GM19467 (cell line): ENCODE measurements at regions not wholly inside any gene's neighbourhood (a gene's known extent, or its start where the extent isn't known, plus 50 kb on each side); places are given as distances from the start of the nearest gene placed in this dataset.

Experiments
- ATAC-seq: cut with Tn5 transposase; IDR thresholded peaks from one replicate; pipeline ENCODE4 v1.9.1; 2021; ENCODE audit warnings: mild to moderate bottlenecking, moderate library complexity; ENCODE audit not compliant: unreplicated experiment

DNA sequence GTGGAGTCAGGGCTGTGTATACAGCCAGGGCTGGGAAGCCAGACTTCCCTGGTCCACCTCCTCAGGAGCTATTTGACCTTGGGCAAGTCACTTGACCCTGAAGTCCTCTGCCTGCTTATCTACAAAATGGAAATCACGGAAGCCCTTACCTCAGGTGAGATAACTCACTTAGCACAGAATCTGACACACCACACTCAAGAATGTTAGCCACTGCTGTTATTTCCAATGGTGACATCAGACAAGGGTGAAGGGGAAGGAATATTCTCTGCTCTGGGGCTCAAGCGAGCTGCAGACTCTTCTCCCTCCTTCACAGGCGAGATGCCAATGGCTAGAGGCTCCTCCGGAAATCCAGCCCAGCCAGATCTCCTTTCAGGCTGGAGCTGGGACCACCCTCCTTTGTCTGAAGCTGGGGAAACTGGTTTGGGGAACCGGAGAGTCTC, 189.6 kb downstream of the HAUS1 start:
- ATAC-seq = no peak

DNA sequence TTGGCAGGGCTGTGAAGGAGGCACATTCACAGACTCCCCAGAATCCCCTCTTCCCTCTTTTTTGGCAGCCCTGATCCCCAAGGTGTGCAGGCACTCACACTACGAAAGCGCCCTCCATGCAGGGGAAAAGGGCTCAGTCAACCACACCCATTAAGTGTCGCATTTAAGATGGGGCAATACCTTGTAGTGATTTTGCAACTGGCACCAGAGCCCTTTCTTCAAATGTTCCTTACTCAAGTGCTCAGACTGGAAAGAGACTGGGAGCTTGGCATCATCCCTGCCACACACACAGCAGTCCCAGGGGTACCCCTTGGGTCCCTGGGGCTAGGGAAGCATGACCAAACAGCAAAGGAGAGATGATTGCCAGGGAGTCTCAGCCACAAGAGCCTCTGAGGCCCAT, 190.1 kb downstream of the HAUS1 start:
- no peak for ATAC-seq

DNA sequence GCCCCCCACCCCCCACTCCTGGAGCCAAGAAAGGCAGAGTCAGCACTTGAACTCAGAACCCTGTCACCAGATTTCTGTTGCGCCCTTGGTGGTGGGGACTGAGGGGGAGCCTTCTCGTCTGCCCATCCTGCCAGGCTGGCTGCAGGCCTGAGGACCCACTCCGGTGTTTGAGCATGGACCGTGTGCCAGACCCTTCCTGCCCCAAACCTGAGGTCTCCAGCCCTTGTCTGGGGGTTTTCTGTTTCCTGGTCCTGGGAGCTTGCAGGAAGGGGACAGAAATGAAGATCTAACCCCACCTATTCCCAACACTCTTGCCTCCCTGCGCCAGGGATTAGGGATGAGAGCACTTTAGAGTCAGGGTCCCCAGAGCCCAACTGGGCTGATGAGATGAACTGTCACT, 190.6 kb downstream of the HAUS1 start:
- no peak for ATAC-seq

DNA sequence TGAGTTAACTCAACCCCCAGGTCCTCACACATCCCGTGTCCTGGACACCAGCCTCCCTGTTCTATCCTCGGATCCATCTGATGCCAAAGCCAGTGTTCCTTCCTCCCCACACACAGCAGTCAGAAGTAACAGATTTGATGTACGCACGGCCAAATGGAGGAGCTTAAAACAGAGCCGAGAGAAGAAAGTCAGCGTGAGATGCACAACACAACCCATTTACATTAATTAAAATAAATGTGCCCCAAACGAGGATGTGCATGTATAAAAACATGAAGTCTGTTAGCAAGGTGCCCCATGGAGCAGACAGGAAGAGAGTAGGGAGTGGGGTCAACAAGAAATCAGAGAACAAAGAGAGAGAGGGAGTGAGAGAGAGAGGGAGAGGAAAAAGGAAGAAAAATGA, 191.2 kb downstream of the HAUS1 start:
- ATAC-seq = no peak

DNA sequence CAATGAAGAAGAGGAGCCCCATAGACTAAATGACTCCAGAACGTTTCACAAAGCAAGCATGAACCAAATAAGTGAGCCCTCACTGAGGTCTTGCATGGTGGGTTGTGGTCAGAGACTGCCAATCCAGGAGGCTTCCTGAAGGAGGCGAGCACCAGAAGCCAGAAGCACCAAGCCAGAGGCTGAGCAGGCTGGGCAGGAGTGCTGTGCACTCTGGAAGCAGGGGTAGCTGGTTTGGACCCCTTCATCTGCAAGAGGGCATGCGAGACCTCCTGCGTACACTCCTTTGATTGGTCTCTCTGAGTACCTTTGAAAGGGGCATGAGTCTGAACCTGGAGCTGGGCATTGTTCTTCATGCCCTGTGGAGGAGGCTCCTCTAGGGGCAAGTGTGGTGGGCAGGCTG, 192.5 kb downstream of the HAUS1 start:
- no peak for ATAC-seq

DNA sequence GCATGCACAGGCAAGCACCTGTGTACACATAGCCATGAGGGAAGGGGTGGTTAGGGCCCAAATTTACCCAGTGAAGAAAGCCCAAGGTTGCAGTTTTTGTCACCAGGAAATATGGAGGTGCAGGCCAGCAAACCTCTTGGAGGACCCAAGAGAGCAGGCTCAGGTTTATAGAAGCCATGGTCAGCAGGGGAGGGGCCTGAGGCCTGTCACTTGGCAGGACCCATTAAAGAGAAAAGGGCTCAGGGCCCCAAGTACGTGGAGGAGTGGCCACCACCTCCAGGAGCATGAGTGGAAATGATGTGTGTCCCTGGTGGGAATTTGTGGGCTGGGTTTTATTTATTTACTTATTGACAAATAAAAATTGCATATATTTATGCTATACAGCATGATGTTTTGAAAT, 192.9 kb downstream of the HAUS1 start:
- ATAC-seq = no peak

DNA sequence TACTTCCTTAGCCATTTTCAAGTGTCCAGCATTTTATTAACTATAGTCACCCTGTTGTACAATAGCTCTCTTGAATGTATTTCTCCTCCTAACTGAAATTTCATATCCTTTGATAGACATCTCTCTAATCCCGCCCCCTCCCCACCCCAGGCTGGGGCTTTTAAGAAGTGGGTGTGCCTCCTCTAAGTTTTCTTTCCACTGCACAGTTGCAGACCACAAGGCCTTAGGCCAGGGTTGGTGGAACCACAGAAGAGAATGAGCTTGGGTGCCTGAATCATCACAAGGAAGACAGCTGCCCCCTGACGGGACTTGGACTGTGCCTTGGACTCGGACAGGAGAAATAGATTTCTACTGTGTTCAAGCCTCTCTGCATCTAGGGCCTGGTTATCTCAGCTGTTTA, 193.4 kb downstream of the HAUS1 start:
- no peak for ATAC-seq

DNA sequence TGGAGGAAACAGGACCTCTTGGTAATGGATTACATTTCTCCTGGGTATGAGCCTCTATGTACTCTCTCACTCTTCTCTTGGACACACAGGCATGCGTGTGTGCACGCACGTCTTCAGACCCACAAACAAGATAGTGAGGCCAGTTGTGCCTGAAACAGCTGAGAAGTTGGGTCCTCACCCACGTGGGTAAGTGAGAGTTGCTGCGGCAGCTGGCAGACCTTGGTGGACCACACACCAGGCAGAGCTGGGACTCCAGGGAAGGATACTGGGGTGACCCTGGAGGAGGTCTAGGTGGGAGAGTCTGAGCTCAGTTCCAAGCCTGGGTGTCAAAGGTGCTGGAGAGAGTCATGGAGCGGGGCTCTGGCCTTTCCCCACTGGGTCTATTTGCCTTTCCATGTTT, 194.3 kb downstream of the HAUS1 start:
- no peak for ATAC-seq

DNA sequence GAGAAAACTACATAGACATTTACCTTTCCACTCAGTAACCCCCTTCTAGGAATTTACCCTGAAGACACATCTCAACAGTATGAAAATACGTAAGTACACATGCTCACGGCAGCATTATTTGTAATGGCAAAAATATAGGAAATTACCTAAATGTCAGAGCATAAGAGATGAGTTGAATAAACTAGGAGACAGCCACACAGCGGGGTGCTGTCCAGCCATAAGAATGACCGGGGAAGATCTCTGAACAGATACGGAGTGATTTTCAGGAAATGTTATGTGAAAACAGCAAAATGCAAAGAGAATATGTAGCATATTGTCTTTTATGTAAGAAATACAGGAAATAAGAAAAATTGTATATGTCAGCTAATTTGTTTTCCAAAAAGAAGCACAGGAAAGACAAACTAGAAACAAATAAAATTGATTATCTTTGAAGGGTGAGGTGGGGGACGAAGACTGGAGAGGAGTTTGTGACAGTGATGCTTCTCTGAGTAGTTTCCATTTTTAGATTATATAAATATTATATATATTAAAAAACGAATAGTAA, 195.4 kb downstream of the HAUS1 start:
- no peak for ATAC-seq

DNA sequence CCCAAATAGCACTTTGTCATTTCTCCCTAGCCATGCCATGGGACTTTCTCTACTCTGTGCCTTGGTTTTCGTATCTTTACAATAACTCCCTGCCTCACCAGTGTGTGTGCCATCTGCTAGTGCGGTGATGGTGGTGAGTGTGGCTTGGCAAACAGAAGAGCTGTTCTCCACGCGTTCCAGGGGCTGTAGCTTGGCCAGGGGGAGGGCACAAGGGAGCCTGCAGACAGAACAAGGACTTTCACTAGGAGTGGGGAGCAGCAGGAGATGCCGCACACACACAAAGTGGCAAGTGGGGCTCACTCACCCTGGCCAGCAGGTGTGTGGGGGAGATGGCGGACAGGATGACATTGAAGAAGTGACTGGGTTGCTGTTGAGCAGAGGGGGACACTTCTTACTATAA, 196.9 kb downstream of the HAUS1 start:
- ATAC-seq = no peak

DNA sequence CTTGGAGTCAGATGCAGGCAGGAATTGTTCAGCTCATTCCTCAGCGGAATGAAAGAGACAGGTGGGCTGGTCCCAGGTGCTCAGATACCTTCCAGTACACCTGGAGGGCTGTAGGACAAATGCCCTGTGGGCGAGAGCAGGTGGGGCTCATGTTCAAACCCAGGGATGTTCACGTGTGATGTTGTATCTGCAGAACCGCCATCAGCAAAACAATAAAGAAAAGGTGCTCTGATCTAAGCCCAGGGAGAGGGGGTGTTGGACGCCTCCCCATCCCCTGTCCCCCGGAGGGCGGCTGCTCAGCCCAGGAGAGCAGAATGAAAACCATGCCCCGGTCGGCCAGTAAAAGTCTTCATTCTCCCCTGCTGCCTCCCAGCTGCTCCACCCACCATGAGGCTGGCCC, 197.4 kb downstream of the HAUS1 start:
- ATAC-seq = no peak

DNA sequence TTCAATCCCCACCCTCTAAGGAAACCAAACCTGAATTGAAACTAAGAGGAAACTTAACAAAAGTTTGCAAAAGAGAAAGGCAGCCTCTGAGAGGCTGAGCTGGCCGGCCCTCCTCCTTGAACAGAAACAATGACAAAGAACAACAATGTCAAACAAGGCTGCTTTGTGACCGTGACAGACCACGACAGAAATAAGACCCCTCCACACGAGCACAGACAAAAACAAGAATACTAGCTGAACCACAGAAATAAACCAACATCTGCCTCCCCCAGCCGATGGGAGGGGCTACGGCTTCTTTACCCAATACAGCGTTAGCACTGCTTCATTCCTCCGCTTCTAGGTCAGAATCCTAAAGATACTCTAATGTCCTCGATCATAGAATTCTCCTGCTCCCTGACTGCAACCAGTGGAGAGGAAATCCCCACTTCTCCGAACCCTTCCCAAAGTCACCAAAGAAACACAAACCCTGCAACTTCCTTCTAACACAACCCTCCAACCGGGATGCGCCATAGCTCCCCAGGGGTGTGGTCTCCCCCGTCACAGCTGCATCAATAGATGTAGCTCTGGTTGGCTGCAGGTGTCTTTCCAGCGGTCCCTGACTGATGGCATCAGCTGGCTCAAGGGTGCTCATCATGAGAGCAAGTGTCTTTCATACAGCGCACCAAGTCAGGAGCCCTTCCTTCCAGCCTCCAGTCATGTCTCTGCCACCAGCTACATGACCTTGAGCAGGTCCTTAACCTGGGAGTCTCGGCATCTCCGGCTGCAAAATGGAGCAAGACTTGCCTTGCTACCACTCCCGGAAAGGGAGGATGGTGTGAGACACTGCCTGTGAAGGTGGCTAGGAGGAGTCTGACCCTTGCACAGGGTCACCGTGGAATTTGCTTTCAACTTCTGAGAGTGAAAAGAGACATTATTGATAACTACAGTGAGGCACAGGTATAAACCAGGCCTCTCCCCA, 198.6 kb downstream of the HAUS1 start:
- no peak for ATAC-seq

DNA sequence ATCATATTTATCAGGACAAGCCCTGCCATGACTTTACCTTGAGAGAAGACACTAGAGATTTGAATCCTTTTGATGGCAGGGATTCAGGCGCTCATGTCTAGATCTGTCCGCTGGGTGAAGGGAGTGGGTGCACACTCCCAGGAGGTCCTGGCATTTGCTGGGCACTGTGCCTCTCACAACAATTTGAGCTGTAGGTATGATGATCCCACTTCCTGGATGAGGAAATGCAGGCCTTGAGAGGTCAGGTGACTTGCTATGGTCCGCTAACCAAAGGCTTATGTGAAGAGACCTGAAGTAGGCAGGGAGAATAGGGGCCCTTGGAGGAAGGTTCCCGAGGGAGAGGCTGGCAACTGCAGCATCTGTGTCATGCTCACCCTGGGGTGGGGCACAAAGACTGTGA, 206.1 kb downstream of the HAUS1 start:
- ATAC-seq = no peak

DNA sequence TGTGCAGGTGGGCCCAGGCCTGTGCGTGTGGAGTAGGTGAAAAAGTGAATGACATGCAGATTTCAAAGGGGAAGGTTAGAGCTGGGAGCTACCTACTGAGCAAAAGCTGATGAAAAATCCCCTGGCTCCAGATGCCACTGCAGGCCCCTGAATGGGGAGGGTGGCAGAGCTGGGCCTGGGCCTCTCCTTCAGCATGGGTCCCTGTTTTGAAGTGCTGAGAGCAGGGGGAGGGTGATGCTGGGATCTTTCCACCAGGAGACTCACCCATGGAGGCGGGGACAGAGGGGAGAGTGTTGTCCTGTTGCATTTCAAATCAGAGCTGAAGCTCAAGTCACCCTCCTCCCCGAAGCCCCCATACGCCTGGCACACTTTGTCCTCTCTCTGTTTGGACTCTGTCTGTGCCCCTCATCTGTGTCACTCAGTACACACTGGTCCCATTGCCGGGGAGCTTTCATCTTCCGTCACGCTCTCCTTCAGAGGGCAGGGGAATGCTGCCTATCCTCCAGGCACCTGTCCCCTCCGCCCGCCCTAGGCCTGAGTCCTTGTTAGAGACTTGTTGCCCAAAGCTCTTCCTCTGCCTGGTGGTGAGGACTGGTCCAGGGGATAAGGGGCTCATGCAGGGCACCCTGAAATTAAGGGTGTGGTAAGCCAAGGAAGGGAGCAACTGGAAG, 206.6 kb downstream of the HAUS1 start:
- no peak for ATAC-seq

DNA sequence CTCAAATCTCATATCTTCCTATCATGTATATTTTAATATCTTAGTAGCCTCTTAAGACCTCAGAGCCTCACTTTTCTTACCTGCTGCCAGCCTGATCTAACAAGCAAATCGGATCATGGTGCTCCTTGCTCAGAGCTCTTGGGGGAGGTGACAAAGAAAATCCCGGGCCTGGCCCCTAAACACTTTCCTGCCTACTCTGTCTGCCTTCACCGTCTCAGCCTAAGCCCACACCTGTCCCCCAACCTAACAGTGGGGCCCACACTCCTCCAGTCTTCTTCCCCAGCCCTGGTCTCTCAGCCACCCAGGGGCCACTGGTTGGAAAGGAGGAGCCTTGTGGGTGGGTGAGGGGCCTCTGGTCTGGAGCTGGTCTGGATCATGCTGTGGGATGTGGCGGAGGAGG, 207.3 kb downstream of the HAUS1 start:
- no peak for ATAC-seq

DNA sequence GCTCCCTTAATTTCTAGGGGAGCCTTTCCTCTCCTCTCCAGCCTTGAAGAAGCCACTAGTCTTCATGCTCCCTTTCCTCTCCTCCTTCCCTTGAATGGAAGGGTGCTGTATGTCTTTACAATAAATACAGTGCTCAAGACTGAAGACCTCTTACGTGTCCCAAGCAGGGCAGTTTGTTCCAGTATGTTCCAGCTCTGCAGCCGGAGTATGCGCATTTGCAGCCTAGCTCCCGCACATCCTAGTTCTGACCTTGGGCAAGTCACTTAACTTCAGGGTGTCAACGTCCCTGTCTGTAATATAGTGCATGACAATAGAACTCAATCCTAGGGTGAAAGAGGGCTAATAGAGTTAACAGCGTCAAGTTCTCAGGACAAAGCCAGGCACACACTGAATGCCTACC, 208.0 kb downstream of the HAUS1 start:
- no peak for ATAC-seq

DNA sequence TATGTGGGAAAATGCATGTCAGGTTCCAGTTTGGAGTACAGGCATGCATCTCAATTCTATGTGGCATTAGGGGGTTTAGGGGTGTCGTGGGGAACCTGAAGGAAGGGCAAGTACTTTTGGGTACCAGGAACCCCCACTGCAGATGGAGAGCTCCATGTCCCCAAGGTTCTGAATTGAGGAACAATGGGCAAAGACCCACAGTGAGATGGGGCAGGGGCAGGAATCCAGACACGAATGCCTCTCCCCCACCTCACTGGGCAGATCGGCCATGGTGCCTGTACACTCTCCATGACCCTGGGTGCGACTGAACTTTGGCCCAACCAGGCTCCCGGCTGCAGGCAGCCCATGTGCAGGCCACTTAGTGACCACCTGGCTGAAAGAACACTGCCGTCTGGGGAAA, 209.3 kb downstream of the HAUS1 start:
- ATAC-seq = no peak

DNA sequence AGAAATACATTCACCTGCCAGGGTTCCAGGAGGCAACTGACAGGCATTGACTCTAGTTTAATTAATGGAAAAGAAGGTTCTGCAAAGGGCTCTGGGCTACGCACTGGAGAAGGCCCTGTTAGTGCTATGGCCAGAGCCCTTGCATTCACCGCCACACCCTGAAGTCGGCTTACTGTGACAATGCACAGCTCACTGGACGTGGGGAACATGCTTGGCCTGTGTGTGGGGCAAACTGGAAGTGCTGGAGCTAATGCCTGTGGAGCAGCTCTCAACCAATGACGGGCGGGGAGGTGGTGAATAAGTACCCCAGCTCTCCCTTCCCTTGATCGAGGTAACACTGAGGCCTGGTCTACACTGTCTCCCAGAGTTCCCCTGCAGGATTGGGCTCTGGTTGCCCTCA, 209.8 kb downstream of the HAUS1 start:
- ATAC-seq = no peak

DNA sequence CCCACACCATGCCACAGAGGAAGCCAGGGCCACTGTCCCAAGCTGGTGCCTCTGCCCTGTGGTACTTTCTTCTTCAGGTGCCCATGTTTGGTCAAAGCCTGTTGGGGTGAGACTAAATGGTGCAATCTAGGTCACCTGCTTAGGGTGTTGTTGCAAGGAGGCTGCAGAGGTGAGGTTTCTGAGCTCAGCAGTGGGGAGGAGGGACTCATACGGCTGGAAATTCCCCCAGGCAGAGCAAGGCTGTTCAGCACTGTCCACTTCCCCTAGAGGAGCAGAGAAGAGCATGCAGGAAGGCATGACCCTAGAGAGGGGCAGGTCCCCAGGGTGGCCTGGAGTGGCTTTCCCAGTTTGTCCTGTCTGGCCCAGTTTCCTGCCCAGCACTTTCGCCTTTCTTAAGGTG, 211.0 kb downstream of the HAUS1 start:
- ATAC-seq = no peak

DNA sequence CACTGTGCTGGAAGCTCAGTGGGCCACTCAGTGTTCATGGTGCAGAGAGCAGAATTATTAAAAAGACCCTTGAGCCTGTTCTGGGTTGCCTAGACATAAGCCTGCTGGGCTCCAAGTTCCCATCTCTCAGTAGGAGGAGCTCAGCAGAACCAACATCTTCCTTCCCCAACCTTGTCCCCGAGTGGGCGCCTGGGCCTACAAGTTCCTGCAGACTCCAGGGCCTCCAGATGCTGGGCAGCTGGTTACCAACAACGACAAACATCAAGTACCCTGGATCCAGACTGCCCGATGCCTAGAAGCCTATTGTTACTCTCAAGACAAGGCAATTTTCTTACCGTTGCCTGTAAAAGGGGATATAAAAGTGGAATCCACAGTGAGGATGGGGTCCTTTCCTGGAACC, 214.2 kb downstream of the HAUS1 start:
- ATAC-seq = no peak

DNA sequence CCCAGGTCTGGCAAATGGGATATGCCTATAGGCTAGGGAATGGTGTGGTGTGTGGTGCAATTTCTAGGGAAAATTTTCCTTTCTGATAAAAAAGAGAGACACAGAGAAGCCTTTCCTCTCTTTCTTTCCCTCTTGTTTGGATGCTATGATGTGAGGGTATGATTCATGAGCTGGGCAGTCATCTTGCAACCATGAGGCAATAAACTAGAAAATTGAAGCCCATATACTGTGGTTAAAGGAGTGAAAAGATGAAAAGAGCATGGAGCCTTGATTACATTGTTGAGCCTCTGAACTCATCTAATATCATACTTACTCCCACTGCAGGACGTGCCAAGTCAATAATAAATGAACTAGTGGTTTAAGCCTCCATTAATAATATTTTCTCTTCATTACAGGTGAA, 215.6 kb downstream of the HAUS1 start:
- no peak for ATAC-seq

DNA sequence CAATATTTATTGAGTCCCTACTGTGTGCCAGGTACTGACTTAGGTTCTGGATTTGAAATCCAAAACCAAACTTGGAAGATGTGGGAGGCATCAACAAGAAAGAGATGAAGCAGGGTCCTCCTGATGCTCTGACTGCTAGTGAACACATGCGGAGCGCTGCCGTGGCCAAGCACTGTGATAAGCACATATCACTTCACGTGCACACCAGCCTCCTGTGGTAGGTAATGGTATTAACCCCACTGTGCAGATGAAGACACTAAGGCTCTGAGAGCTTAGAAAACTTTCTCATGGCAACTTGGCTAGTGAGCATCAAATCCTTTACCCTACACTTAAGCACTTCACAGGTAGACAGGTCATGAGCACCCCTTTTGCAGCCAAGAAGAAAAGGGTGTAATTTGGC, 216.1 kb downstream of the HAUS1 start:
- no peak for ATAC-seq
